Kidney (tissue), 13 donors: ENCODE measurements at regions not wholly inside any gene's neighbourhood (a gene's known extent, or its start where the extent isn't known, plus 50 kb on each side); places are given as distances from the start of the nearest gene placed in this dataset.

Experiments
- DNase-seq, 5 donors: peaks; one replicate each; pipeline ENCODE4 v3.0.0-alpha.2; 2013 to 2020
- FAIRE-seq: peaks from 2 replicates; lab custom pipeline; 2012; peaks lifted over from hg19 to GRCh38; lab: Jason Lieb, UNC
- H3K27ac ChIP-seq, 2 donors: one replicate each; pipeline ENCODE4 v1.7.0; 2013; ENCODE audit warnings: low read depth in 2 of 2, low read length in 2 of 2, inconsistent platforms in 1 of 2
- H3K27me3 ChIP-seq: one replicate; pipeline ENCODE4 v1.7.1; 2013; ENCODE audit warnings: low read length, inconsistent platforms; ENCODE audit not compliant: control insufficient read depth, insufficient read depth
- H3K36me3 ChIP-seq, 3 donors: one replicate each; pipeline versions ENCODE4 v1.7.0 to v1.7.1; 2013; ENCODE audit warnings: low read length in 3 of 3, control low read depth in 1 of 3, inconsistent platforms in 1 of 3; ENCODE audit not compliant: insufficient read depth in 3 of 3, control insufficient read depth in 2 of 3
- H3K4me1 ChIP-seq, 3 donors: one replicate each; pipeline versions ENCODE4 v1.7.0 to v1.7.1; 2013; ENCODE audit warnings: low read length in 3 of 3, inconsistent platforms in 1 of 3, low read depth in 1 of 3; ENCODE audit not compliant: control insufficient read depth in 2 of 3, insufficient read depth in 2 of 3
- H3K4me3 ChIP-seq, 3 donors: one replicate each; pipeline versions ENCODE4 v1.7.0 to v1.8.1; 2013; ENCODE audit warnings: low read length in 3 of 3, control low read depth in 1 of 3, inconsistent platforms in 1 of 3
- H3K9ac ChIP-seq, 3 donors: one replicate each; pipeline versions ENCODE4 v1.7.0 to v1.7.1; 2013; ENCODE audit warnings: low read length in 3 of 3, control low read depth in 1 of 3, inconsistent platforms in 1 of 3
- H3K9me3 ChIP-seq, 3 donors: one replicate each; pipeline versions ENCODE4 v1.7.0 to v1.7.1; 2013; ENCODE audit warnings: low read length in 3 of 3, control low read depth in 1 of 3, inconsistent platforms in 1 of 3; ENCODE audit not compliant: control insufficient read depth in 2 of 3, insufficient read depth in 1 of 3
- CTCF ChIP-seq: IDR thresholded peaks from 3 replicates; pipeline ENCODE4 v1.5.1; 2012; ENCODE audit warnings: mild to moderate bottlenecking, moderate library complexity, borderline replicate concordance; ENCODE audit not compliant: insufficient read depth; ENCODE audit errors: extremely low read depth
- intact Hi-C: fragments of 100-400 bp; cut with DNase I; formaldehyde crosslinking; loops from one replicate; pipeline ENCODE4 v1.11.1; 2022
- donor health status: control.
- donor health status: control.
- donor health status: control.
- donor health status: control.
- donor health status: control.
- donor health status: DM: yes; HTN: yes; CAD: no.
- donor health status: Normal renal cell carcinoma (clear cell type).

- FAIRE-seq, result no peak
- Histone ChIP-seq H3K27ac (no peak overlapping the region), H3K9me3 (peaks cover 0 to 2% (median 0%) of the 10 kb centered on the region in 3 donors), H3K36me3 (no peaks in the 10 kb centered on the region), H3K4me1 (no peaks in the 10 kb centered on the region), H3K9ac (no peak overlapping the region), H3K4me3 (no peak overlapping the region), H3K27me3 (no peaks in the 10 kb centered on the region)
- intact Hi-C loops, result no loop called here
- no peak for DNase-seq
- no peak for TF ChIP-seq CTCF
These were observed 101.8 kb upstream of the TAC1 start for GRCh38 chr7:97630116-97630515.

- no peak for TF ChIP-seq CTCF
- no peak for FAIRE-seq
These were observed 96.3 kb upstream of the TAC1 start for GRCh38 chr7:97635622-97636021.

GRCh38 chr7:97639036-97639435 is 92.8 kb upstream of the TAC1 start:
- H3K36me3 ChIP-seq, result no peaks in the 10 kb centered on the region
- no peaks in the 10 kb centered on the region for H3K27me3 ChIP-seq
- H3K4me3 ChIP-seq, result no peak overlapping the region
- FAIRE-seq (no peak), DNase-seq (no peak)
- H3K9ac ChIP-seq, result no peak overlapping the region
- H3K27ac ChIP-seq, result no peak overlapping the region
- intact Hi-C loops, result no loop called here
- H3K4me1 ChIP-seq, result no peaks in the 10 kb centered on the region
- TF ChIP-seq CTCF, result no peak
- H3K9me3 ChIP-seq, result no peaks in the 10 kb centered on the region

More at GRCh38 chr7:97635622-97636021, 96.3 kb upstream of the TAC1 start:
- Histone ChIP-seq H3K4me3 (no peak overlapping the region), H3K27ac (no peak overlapping the region), H3K4me1 (no peaks in the 10 kb centered on the region), H3K9me3 (no peaks in the 10 kb centered on the region), H3K27me3 (no peaks in the 10 kb centered on the region), H3K9ac (no peak overlapping the region), H3K36me3 (no peaks in the 10 kb centered on the region)
- DNase-seq, result no peak
- intact Hi-C loops, result no loop called here

- FAIRE-seq (no peak), DNase-seq (no peak)
- Histone ChIP-seq H3K9ac (no peak overlapping the region), H3K4me1 (no peaks in the 10 kb centered on the region), H3K36me3 (no peaks in the 10 kb centered on the region), H3K9me3 (no peaks in the 10 kb centered on the region), H3K4me3 (no peak overlapping the region), H3K27me3 (no peaks in the 10 kb centered on the region), H3K27ac (no peak overlapping the region)
- TF ChIP-seq CTCF, result no peak
- intact Hi-C loops, result no loop called here
These were observed 72.4 kb upstream of the TAC1 start for GRCh38 chr7:97659363-97660045.
